NB4 (cell line): ENCODE measurements at regions not wholly inside any gene's neighbourhood (a gene's known extent, or its start where the extent isn't known, plus 50 kb on each side); places are given as distances from the start of the nearest gene placed in this dataset.

Experiments
- CTCF ChIP-seq: IDR thresholded peaks from one replicate; pipeline ENCODE4 v1.5.1; 2012; ENCODE audit warnings: low read depth, low read length
- POLR2A ChIP-seq: IDR thresholded peaks from 2 replicates; pipeline ENCODE4 v1.6.1; 2011; ENCODE audit warnings: mild to moderate bottlenecking; ENCODE audit not compliant: insufficient read length; ENCODE audit errors: extremely low read depth

DNA sequence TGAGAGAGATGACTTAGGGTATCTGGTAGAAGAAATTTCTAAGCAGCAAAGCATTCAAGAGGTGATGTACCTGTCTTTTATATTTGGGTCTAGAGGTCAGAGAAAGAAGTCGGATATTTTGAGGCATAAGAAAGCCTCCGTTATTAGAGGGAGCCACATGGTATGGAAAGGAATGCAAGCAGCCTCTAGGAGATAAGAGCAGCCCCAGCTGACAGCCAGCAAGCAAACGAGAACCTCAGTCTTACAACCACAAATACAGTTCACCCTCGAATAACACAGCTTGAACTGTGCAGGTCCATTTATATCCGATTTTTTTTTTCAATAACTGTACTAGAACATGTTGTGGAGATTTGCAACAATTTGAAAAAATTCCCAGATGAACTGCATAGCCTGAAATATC lies 190.7 kb upstream of the VGLL2 start:
- TF ChIP-seq CTCF (no peak), POLR2A (no peak)
